Activated CD4-positive, alpha-beta T cell treated with anti-CD3 and anti-CD28 coated beads for 24 hours (primary cell): ENCODE measurements at regions not wholly inside any gene's neighbourhood (a gene's known extent, or its start where the extent isn't known, plus 50 kb on each side); places are given as distances from the start of the nearest gene placed in this dataset.

ENCODE experiments used
- DNase-seq, 2 donors: peaks; one replicate each; pipeline ENCODE4 v3.0.0-alpha.2; 2020; ENCODE audit warnings: low read depth in 2 of 2

- DNase-seq, result no peak
These were observed 62.6 kb upstream of the SSTR1 start for GRCh38 chr14:38145142-38145541.

GRCh38 chr14:38150075-38150474 lies 57.6 kb upstream of the SSTR1 start:
- no peak for DNase-seq
